ENCODE measurements at regions not wholly inside any gene's neighbourhood (a gene's known extent, or its start where the extent isn't known, plus 50 kb on each side); places are given as distances from the start of the nearest gene placed in this dataset.

DNA sequence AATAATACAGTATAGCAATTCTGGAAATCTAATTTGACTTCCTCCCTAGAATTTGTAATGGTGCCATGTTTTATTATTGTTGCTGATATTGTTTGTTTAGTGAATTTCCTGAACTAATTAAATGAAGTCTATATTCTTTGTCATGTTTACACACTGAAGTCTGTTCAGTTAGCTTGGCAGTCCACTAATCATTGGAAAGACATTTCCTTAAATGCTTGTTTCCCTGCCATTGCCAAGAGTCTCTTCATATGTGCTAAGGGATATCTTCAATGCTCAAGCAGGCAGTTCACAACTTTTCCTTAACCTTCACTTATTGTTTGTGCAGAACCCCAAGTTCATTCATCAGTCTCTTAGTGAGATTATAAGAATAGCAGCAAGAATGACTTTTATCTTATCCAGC, 755.3 kb downstream of the INHBA start:
- DNase-seq (ENCODE audit: extremely low read depth, low read depth) = no peak
- no peak for TF ChIP-seq CTCF (IDR thresholded peaks at IDR 0.05; ENCODE audit: low read depth, low read length)

GRCh38 chr7:40946549-40946948, 756.3 kb downstream of the INHBA start:
- no peak for TF ChIP-seq CTCF (IDR thresholded peaks at IDR 0.05; ENCODE audit: low read depth, low read length)

DNA sequence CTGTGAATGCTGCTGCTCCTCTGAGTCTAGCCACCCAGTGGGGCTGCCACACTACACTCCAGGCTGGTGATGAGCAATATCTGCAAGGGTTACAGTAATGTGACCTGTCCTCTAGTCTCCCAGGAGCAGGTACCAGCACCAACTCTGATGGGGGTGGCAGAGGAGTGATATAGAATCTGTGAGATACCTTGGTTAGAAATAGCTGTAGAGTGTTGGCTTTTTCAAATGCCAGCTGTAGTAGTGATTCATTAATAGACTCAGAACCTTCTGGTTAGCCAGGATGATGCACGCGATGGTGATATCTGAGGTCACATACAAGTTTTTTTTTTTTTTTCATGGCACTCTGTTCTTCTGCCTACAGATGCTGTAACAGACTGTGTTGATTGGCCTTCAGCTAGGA, 757.1 kb downstream of the INHBA start:
- no peak for TF ChIP-seq CTCF (IDR thresholded peaks at IDR 0.05; ENCODE audit: low read depth, low read length)
- DNase-seq (ENCODE audit: extremely low read depth, low read depth) = no peak

More at GRCh38 chr7:40946549-40946948, 756.3 kb downstream of the INHBA start:
- DNase-seq (ENCODE audit: extremely low read depth, low read depth) = no peak

- TF ChIP-seq CTCF (IDR thresholded peaks at IDR 0.05; ENCODE audit: low read depth, low read length) = no peak
- DNase-seq (ENCODE audit: extremely low read depth, low read depth) = no peak
Measured at GRCh38 chr7:40944981-40945585, 757.8 kb downstream of the INHBA start.

- no peak for DNase-seq (ENCODE audit: extremely low read depth, low read depth)
- TF ChIP-seq CTCF (IDR thresholded peaks at IDR 0.05; ENCODE audit: low read depth, low read length) = no peak
Measured at GRCh38 chr7:40937879-40938278, 765.0 kb downstream of the INHBA start.

- no peak for DNase-seq (ENCODE audit: extremely low read depth, low read depth)
- no peak for TF ChIP-seq CTCF (IDR thresholded peaks at IDR 0.05; ENCODE audit: low read depth, low read length)
Measured at GRCh38 chr7:40935435-40935834, 767.5 kb downstream of the INHBA start.

DNA sequence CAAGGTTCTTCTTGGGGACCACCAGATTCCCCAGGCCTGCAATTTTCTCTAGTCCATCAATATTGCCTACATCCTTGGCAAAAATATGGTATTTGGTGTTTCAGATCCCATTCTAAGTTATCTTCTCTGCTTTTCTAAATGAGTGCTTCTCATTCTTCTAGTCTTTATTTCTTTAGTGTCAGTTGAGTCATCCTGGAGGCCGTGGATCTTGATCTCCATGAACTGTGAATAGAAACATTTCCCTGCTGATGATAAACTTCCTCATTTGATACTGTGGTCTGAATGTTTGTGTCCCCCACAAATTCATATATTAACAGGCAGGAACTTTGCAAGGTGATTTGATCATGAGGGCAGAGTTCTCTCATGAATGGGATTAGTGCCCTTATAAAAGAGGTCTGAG, 779.3 kb downstream of the INHBA start:
- no peak for TF ChIP-seq CTCF (IDR thresholded peaks at IDR 0.05; ENCODE audit: low read depth, low read length)
- DNase-seq (ENCODE audit: extremely low read depth, low read depth) = no peak
